ENCODE measurements at regions not wholly inside any gene's neighbourhood (a gene's known extent, or its start where the extent isn't known, plus 50 kb on each side); places are given as distances from the start of the nearest gene placed in this dataset.

DNA sequence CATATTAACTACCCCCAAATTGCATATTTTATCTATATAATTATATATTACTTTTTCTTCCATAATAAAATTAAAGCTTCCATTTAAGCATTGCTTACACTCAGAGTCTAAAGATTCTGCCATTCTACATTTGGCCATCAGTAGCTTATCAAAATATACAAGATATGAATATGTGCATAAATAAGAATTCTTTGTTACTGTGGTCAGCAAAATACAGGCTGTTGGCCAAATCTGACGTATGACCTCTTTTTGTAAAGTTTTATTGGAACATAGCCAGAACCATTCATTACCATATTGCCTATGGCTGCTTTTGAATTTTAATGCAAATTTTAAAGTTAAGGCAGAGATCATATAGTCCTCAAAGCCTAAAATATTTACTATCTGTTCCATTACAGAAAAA is 643.9 kb upstream of the VRK2 start:
- no TSS peak for BruUV-seq (replicated peaks)
- H4K20me1 ChIP-seq (ENCODE audit: insufficient read depth), result no peaks in the 10 kb centered on the region
- peaks cover 3% of the 10 kb centered on the region; the same call in 1 of the 2 replicates for H3K9me2 ChIP-seq (ENCODE audit: insufficient read depth)
- no peaks in the 10 kb centered on the region for H3K79me2 ChIP-seq (ENCODE audit: low read depth)
- DNase-seq, result no peak
- ChIA-PET POLR2A (ENCODE audit: unreplicated experiment) (interaction anchor here (0.6 kb wide), 1 partner anchor 46 kb away, joined by 9 read pairs; no protein-coding TSS in a partner anchor), CTCF (no interaction called here)
- H3K9me3 ChIP-seq (ENCODE audit: insufficient read depth, low read depth), result no peaks in the 10 kb centered on the region
- no peaks in the 10 kb centered on the region for H3F3A ChIP-seq (ENCODE audit: insufficient read depth, low read depth)
- no peak overlapping the region for H3K4me2 ChIP-seq
- TF ChIP-seq, protein P1, sequence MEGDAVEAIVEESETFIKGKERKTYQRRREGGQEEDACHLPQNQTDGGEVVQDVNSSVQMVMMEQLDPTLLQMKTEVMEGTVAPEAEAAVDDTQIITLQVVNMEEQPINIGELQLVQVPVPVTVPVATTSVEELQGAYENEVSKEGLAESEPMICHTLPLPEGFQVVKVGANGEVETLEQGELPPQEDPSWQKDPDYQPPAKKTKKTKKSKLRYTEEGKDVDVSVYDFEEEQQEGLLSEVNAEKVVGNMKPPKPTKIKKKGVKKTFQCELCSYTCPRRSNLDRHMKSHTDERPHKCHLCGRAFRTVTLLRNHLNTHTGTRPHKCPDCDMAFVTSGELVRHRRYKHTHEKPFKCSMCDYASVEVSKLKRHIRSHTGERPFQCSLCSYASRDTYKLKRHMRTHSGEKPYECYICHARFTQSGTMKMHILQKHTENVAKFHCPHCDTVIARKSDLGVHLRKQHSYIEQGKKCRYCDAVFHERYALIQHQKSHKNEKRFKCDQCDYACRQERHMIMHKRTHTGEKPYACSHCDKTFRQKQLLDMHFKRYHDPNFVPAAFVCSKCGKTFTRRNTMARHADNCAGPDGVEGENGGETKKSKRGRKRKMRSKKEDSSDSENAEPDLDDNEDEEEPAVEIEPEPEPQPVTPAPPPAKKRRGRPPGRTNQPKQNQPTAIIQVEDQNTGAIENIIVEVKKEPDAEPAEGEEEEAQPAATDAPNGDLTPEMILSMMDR (conservative IDR thresholded peaks at IDR 0.05), result no peak
- TF ChIP-seq EZH2 (IDR thresholded peaks at IDR 0.05; ENCODE audit: low read depth), result no peak
- H3K27me3 ChIP-seq (ENCODE audit: insufficient read depth, low read depth), result no peaks in the 10 kb centered on the region
- no peak overlapping the region for H3K27ac ChIP-seq
- intact Hi-C loops (cut with micrococcal nuclease; ENCODE audit: unreplicated experiment), result no loop called here
- H3K36me3 ChIP-seq (ENCODE audit: low read depth), result no peaks in the 10 kb centered on the region
- H3K4me1 ChIP-seq (replicated peaks; ENCODE audit: insufficient read depth), result no peaks in the 10 kb centered on the region
- no peak overlapping the region for H3K4me3 ChIP-seq
- no peak overlapping the region for H2AFZ ChIP-seq

DNA sequence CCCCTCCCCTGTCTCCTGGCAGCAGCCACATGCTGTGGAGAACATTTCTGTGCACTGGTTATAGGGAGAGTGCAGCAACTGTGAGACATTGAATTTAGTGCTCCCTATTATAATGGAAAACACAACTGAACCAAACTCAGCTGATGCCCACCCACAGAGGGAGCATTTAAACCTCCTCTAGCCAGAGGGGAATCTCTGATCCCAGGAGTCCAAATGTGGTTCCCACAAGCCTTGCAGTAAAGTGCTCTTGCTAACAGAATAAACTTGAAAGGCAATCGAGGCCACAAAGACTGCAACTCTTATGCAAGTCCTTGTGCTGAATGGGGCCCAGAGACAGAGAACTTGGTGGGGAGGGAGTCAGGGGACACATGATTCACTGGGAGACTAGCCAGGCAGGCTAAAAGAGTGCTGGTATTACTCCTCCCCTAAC is 638.8 kb upstream of the VRK2 start:
- H3K9me3 ChIP-seq (ENCODE audit: insufficient read depth, low read depth), result no peaks in the 10 kb centered on the region
- POLR2A ChIA-PET (ENCODE audit: unreplicated experiment), result no interaction called here
- no peaks in the 10 kb centered on the region for H4K20me1 ChIP-seq (ENCODE audit: insufficient read depth)
- peaks cover 3% of the 10 kb centered on the region; the same call in 1 of the 2 replicates for H3K9me2 ChIP-seq (ENCODE audit: insufficient read depth)
- H3K4me2 ChIP-seq, result no peak overlapping the region
- BruUV-seq (replicated peaks), result no TSS peak
- H3K36me3 ChIP-seq (ENCODE audit: low read depth), result no peaks in the 10 kb centered on the region
- H3K27me3 ChIP-seq (ENCODE audit: insufficient read depth, low read depth), result no peaks in the 10 kb centered on the region
- DNase-seq, result no peak
- no peak overlapping the region for H2AFZ ChIP-seq
- CTCF ChIA-PET, result no interaction called here
- no peak overlapping the region for H3K27ac ChIP-seq
- no peak for TF ChIP-seq EZH2 (IDR thresholded peaks at IDR 0.05; ENCODE audit: low read depth)
- TF ChIP-seq, protein P1 (conservative IDR thresholded peaks at IDR 0.05), result no peak
- H3K4me3 ChIP-seq, result no peak overlapping the region
- H3F3A ChIP-seq (ENCODE audit: insufficient read depth, low read depth), result no peaks in the 10 kb centered on the region
- no peaks in the 10 kb centered on the region for H3K79me2 ChIP-seq (ENCODE audit: low read depth)
- no peaks in the 10 kb centered on the region for H3K4me1 ChIP-seq (replicated peaks; ENCODE audit: insufficient read depth)
- intact Hi-C loops (cut with micrococcal nuclease; ENCODE audit: unreplicated experiment), result no loop called here

DNA sequence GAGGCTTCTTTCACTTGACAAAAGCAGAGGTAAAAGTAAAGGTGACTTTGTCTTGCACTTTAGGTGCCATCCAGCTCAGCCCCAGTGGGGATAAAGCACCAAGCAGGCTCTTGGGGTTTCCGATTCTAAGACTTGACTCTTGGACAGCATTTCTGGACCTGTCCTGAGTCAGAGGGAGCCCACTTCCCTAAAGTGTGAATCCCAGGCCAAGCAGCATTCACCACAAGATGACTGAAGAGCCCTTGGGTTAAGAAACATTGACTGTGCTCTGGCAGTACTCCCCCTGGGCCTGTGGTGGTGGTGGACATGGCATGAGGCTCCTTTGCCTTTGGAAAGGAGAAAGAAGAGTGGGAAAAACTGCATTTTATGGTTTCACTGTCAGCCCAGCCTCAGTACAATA is 638.0 kb upstream of the VRK2 start:
- no peaks in the 10 kb centered on the region for H4K20me1 ChIP-seq (ENCODE audit: insufficient read depth)
- peaks cover 3% of the 10 kb centered on the region; the same call in 1 of the 2 replicates for H3K9me2 ChIP-seq (ENCODE audit: insufficient read depth)
- no peaks in the 10 kb centered on the region for H3F3A ChIP-seq (ENCODE audit: insufficient read depth, low read depth)
- H3K79me2 ChIP-seq (ENCODE audit: low read depth), result no peaks in the 10 kb centered on the region
- H3K36me3 ChIP-seq (ENCODE audit: low read depth), result no peaks in the 10 kb centered on the region
- POLR2A ChIA-PET (ENCODE audit: unreplicated experiment), result no interaction called here
- H3K4me2 ChIP-seq, result no peak overlapping the region
- no TSS peak for BruUV-seq (replicated peaks)
- H3K27ac ChIP-seq, result no peak overlapping the region
- CTCF ChIA-PET, result no interaction called here
- no peaks in the 10 kb centered on the region for H3K4me1 ChIP-seq (replicated peaks; ENCODE audit: insufficient read depth)
- no peaks in the 10 kb centered on the region for H3K9me3 ChIP-seq (ENCODE audit: insufficient read depth, low read depth)
- TF ChIP-seq, protein P1 (conservative IDR thresholded peaks at IDR 0.05), result no peak
- no peak for TF ChIP-seq EZH2 (IDR thresholded peaks at IDR 0.05; ENCODE audit: low read depth)
- intact Hi-C loops (cut with micrococcal nuclease; ENCODE audit: unreplicated experiment), result no loop called here
- no peaks in the 10 kb centered on the region for H3K27me3 ChIP-seq (ENCODE audit: insufficient read depth, low read depth)
- DNase-seq, result no peak
- no peak overlapping the region for H2AFZ ChIP-seq
- H3K4me3 ChIP-seq, result no peak overlapping the region

Data from PC-9 (cell line).